A673 (cell line): ENCODE measurements at regions not wholly inside any gene's neighbourhood (a gene's known extent, or its start where the extent isn't known, plus 50 kb on each side); places are given as distances from the start of the nearest gene placed in this dataset.

ENCODE experiments used
- EZH2 ChIP-seq: fragments of 200-600 bp; sonication (generic); IDR thresholded peaks from 2 replicates; pipeline ENCODE4 v1.6.1; 2017; ENCODE audit warnings: borderline replicate concordance, low read depth, mild to moderate bottlenecking, mixed read lengths, antibody characterized with exemption, low read length; ENCODE audit not compliant: poor library complexity, severe bottlenecking
- TF ChIP-seq, protein P1 (sequence below): fragments of 300-800, 200-600 bp; sonication (generic); conservative IDR thresholded peaks from 2 replicates; pipeline ENCODE4 v1.5.1; 2017; ENCODE audit warnings: low read depth, mild to moderate bottlenecking, antibody characterized with exemption, low read length, moderate library complexity, mixed read lengths

DNA sequence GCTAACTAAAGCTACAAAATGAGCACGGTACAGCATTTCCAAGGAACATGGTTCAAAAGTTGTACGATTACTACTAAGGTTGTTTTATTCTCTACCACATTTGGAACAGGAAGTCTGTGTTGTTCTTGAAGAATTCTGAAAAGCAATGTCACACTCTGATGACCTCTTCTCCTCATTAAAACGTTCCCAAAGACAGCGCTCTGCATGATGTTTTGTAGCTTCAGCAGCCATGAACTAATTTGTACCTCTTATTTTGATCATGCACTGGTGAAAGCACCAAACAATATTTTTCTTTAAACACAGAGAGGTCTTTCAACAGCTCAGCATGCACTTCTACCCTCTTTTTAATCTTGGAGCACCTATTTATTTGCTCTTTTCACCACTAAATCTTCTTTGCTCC lies 75.0 kb upstream of the TES start:
- TF ChIP-seq, protein P1, sequence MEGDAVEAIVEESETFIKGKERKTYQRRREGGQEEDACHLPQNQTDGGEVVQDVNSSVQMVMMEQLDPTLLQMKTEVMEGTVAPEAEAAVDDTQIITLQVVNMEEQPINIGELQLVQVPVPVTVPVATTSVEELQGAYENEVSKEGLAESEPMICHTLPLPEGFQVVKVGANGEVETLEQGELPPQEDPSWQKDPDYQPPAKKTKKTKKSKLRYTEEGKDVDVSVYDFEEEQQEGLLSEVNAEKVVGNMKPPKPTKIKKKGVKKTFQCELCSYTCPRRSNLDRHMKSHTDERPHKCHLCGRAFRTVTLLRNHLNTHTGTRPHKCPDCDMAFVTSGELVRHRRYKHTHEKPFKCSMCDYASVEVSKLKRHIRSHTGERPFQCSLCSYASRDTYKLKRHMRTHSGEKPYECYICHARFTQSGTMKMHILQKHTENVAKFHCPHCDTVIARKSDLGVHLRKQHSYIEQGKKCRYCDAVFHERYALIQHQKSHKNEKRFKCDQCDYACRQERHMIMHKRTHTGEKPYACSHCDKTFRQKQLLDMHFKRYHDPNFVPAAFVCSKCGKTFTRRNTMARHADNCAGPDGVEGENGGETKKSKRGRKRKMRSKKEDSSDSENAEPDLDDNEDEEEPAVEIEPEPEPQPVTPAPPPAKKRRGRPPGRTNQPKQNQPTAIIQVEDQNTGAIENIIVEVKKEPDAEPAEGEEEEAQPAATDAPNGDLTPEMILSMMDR, result no peak
- TF ChIP-seq EZH2, result no peak
